GM12878 (cell line): ENCODE measurements at regions not wholly inside any gene's neighbourhood (a gene's known extent, or its start where the extent isn't known, plus 50 kb on each side); places are given as distances from the start of the nearest gene placed in this dataset.

Experiments
- ATAC-seq: fragments of 200-7000 bp; cut with Tn5 transposase; 3 replicates; pipeline ENCODE4 v1.9.1; 2020; ENCODE audit warnings: mild to moderate bottlenecking, moderate library complexity
- BruUV-seq: library from RNA; stranded (reverse); fragments of 400-500 nt; replicated peaks from 2 replicates; lab custom pipeline; 2021; lab: Mats Ljungman, UMichigan
- CTCF ChIA-PET: fragments of 300-600 bp; sonication (Branson Sonifier 250); formaldehyde crosslinking; extraction: SDS; loops from one replicate; lab custom pipeline; 2021; ENCODE audit warnings: inconsistent platforms; lab: Yijun Ruan, JAX
- POLR2A ChIA-PET: fragments of 350-600 bp; formaldehyde crosslinking; extraction: SDS; loops from one replicate; lab custom pipeline; 2021; ENCODE audit warnings: inconsistent platforms; lab: Charles Lee
- RAD21 ChIA-PET: fragments of 300-600 bp; sonication (Branson Sonifier 250); formaldehyde crosslinking; loops from one replicate; lab custom pipeline; 2023; ENCODE audit warnings: antibody characterized with exemption; ENCODE audit not compliant: unreplicated experiment; lab: Charles Lee
- SMC1A ChIA-PET: fragments of 300-600 bp; sonication (Branson Sonifier 250); formaldehyde crosslinking; loops from one replicate; lab custom pipeline; 2023; ENCODE audit not compliant: unreplicated experiment, uncharacterized antibody; lab: Charles Lee
- DNase-seq: peaks from one replicate; pipeline ENCODE4 v3.0.0-alpha.2; 2011; ENCODE audit warnings: low read depth, low spot score
- FAIRE-seq: peaks from 3 replicates; lab custom pipeline; 2011; peaks lifted over from hg19 to GRCh38; lab: Jason Lieb, UNC
- H2AFZ ChIP-seq: 2 replicates; pipeline ENCODE4 v1.6.0; 2011; ENCODE audit warnings: low read depth, low read length, control low read depth; ENCODE audit not compliant: control insufficient read depth
- H3K27ac ChIP-seq: 2 replicates; pipeline ENCODE4 v1.5.1; 2011; ENCODE audit warnings: control low read depth; ENCODE audit not compliant: control insufficient read depth, insufficient read depth
- H3K27me3 ChIP-seq, 2 experiments: replicated peaks in 1 of 2; 2 replicates each; pipeline versions ENCODE4 v1.6.0 to v1.6.1; 2011; ENCODE audit warnings: low read length in 1 of 2; ENCODE audit not compliant: control insufficient read depth in 2 of 2, insufficient read depth in 2 of 2
- H3K36me3 ChIP-seq, 2 experiments: 2 replicates each; pipeline ENCODE4 v1.5.1; 2011; ENCODE audit warnings: low read length in 1 of 2; ENCODE audit not compliant: control insufficient read depth in 2 of 2, insufficient read depth in 2 of 2
- H3K4me1 ChIP-seq: 2 replicates; pipeline ENCODE4 v1.6.1; 2011; ENCODE audit warnings: mild to moderate bottlenecking, low read length, moderate library complexity, mixed read lengths; ENCODE audit not compliant: control insufficient read depth, insufficient read depth
- H3K4me2 ChIP-seq: 2 replicates; pipeline ENCODE4 v1.6.0; 2011; ENCODE audit warnings: control low read depth; ENCODE audit not compliant: control insufficient read depth, insufficient read depth
- H3K4me3 ChIP-seq: fragments of 200-600 bp; sonication (generic); 2 replicates; pipeline ENCODE4 v1.5.1; 2016
- H3K79me2 ChIP-seq: 2 replicates; pipeline ENCODE4 v1.6.0; 2011; ENCODE audit warnings: low read length; ENCODE audit not compliant: control insufficient read depth, insufficient read depth
- H3K9ac ChIP-seq: 2 replicates; pipeline ENCODE4 v1.8.0; 2011; ENCODE audit warnings: low read length, control low read depth, mixed read lengths; ENCODE audit not compliant: control insufficient read depth, insufficient read depth
- H3K9me3 ChIP-seq: replicated peaks from 3 replicates; pipeline ENCODE4 v1.5.1; 2011; ENCODE audit warnings: mild to moderate bottlenecking, low read length; ENCODE audit not compliant: control insufficient read depth, insufficient read depth
- H4K20me1 ChIP-seq: 2 replicates; pipeline ENCODE4 v1.6.0; 2011; ENCODE audit not compliant: control insufficient read depth, insufficient read depth
- ATF2 ChIP-seq: IDR thresholded peaks from 2 replicates; pipeline ENCODE4 v1.6.1; 2012; ENCODE audit warnings: low read length, inconsistent platforms
- BCL11A ChIP-seq: IDR thresholded peaks from 2 replicates; pipeline ENCODE4 v1.6.1; 2011; ENCODE audit warnings: low read depth, low read length
- BHLHE40 ChIP-seq, 2 experiments: fragments of 450-650 bp in 1 of 2; IDR thresholded peaks; 2 replicates each; pipeline ENCODE4 v1.6.1; 2011 to 2017; ENCODE audit warnings: low read depth in 2 of 2, borderline replicate concordance in 1 of 2, improper control_type of control experiment in 1 of 2, low read length in 1 of 2, mild to moderate bottlenecking in 1 of 2
- CBX3 ChIP-seq: fragments of 200-600 bp; sonication (generic); IDR thresholded peaks from 2 replicates; pipeline ENCODE4 v1.6.1; 2016; ENCODE audit warnings: low read depth, borderline replicate concordance
- CBX5 ChIP-seq: sonication (generic); IDR thresholded peaks from 2 replicates; pipeline ENCODE4 v1.6.1; 2016; ENCODE audit warnings: low read depth, moderate library complexity, mild to moderate bottlenecking, inconsistent platforms
- E4F1 ChIP-seq: fragments of 450-650 bp; IDR thresholded peaks from 2 replicates; pipeline ENCODE4 v1.6.1; 2018; ENCODE audit warnings: borderline replicate concordance, mild to moderate bottlenecking; ENCODE audit not compliant: partially characterized antibody
- EED ChIP-seq: sonication (generic); IDR thresholded peaks from 2 replicates; pipeline ENCODE4 v1.6.1; 2016; ENCODE audit warnings: antibody characterized with exemption, low read depth
- EZH2 ChIP-seq: IDR thresholded peaks from 2 replicates; pipeline ENCODE4 v1.6.1; 2012; ENCODE audit warnings: low read depth, mild to moderate bottlenecking, control low read depth, inconsistent platforms, low read length, borderline replicate concordance; ENCODE audit not compliant: control insufficient read depth
- HCFC1 ChIP-seq: fragments of 150-350 bp; IDR thresholded peaks from 2 replicates; pipeline ENCODE4 v1.6.1; 2014; ENCODE audit warnings: low read length
- NFIC ChIP-seq: IDR thresholded peaks from 2 replicates; pipeline ENCODE4 v1.6.1; 2012; ENCODE audit warnings: low read depth, mild to moderate bottlenecking, inconsistent platforms, low read length, moderate library complexity
- POLR2AphosphoS5 ChIP-seq: IDR thresholded peaks from 2 replicates; pipeline ENCODE4 v1.6.1; 2011; ENCODE audit warnings: mild to moderate bottlenecking, low read length, inconsistent platforms
- RELB ChIP-seq: fragments of 450-650 bp; IDR thresholded peaks from 2 replicates; pipeline ENCODE4 v1.6.1; 2017; ENCODE audit warnings: low read depth, mild to moderate bottlenecking, moderate library complexity
- TCF12 ChIP-seq: IDR thresholded peaks from 2 replicates; pipeline ENCODE4 v1.6.1; 2011; ENCODE audit warnings: low read depth, mild to moderate bottlenecking, low read length
- TCF7 ChIP-seq: IDR thresholded peaks from 2 replicates; pipeline ENCODE4 v1.6.1; 2014; ENCODE audit warnings: antibody characterized with exemption, borderline replicate concordance
- USF1 ChIP-seq: IDR thresholded peaks from 2 replicates; pipeline ENCODE4 v1.6.1; 2011; ENCODE audit warnings: borderline replicate concordance, low read depth, mild to moderate bottlenecking, moderate library complexity, mixed read lengths, low read length; ENCODE audit not compliant: insufficient read depth; ENCODE audit errors: extremely low read length
- ZNF622 ChIP-seq: fragments of 450-650 bp; IDR thresholded peaks from 2 replicates; pipeline ENCODE4 v1.6.1; 2017; ENCODE audit warnings: mild to moderate bottlenecking, inconsistent platforms
- WGBS: methylation state at CpG from one replicate; pipeline ENCODE4 v1.1.6; 2016; ENCODE audit warnings: low lambda C conversion rate; ENCODE audit not compliant: insufficient replicate concordance, insufficient coverage; ENCODE audit errors: missing lambda C conversion rate; 5-methylcytosine and 5-hydroxymethylcytosine counted together
- in situ Hi-C: fragments of 300-500 bp; cut with MboI; formaldehyde crosslinking; loops from 9 replicates; pipeline ENCODE4 v1.14.3; 2018; ENCODE audit warnings: mixed read lengths
- intact Hi-C: fragments of 100-400 bp; cut with micrococcal nuclease; formaldehyde crosslinking; loops from one replicate; pipeline ENCODE4 v1.14.2; 2022; ENCODE audit not compliant: unreplicated experiment

- Histone ChIP-seq H3K4me2 (no peak overlapping the region), H2AFZ (no peak overlapping the region), H3K9me3 (no peaks in the 10 kb centered on the region), H3K27ac (no peak overlapping the region), H3K4me3 (no peak overlapping the region), H4K20me1 (no peaks in the 10 kb centered on the region), H3K27me3 (no peaks in the 10 kb centered on the region), H3K79me2 (no peaks in the 10 kb centered on the region), H3K36me3 (no peaks in the 10 kb centered on the region), H3K9ac (no peak overlapping the region)
- no peak for FAIRE-seq
- ChIA-PET CTCF (interaction anchor here (0.9 kb wide), 1 partner anchor 13 kb away, joined by 3 read pairs; no protein-coding TSS in a partner anchor), RAD21 (no interaction called here)
- 40% methylated on average over 2 of the region's 2 CpGs for WGBS
- intact Hi-C loops (no loop called here), in situ Hi-C loops (no loop called here)
- no peak for DNase-seq
- BruUV-seq, result no TSS peak
- no peak for TF ChIP-seq RELB
- no peak for TF ChIP-seq USF1
- no peak for TF ChIP-seq HCFC1
- no peak for TF ChIP-seq CBX3
- no peak for TF ChIP-seq TCF12
- no peak for TF ChIP-seq EZH2
- TF ChIP-seq ZNF622, result no peak
- TF ChIP-seq ATF2, result no peak
- no peak for TF ChIP-seq BHLHE40 (IDR thresholded peaks at IDR 0.05; ENCODE audit: borderline replicate concordance in 1 of 2, low read depth in 2 of 2, low read length in 1 of 2)
- no peak for TF ChIP-seq POLR2AphosphoS5
- no peak for TF ChIP-seq TCF7
- no peak for TF ChIP-seq EED
- TF ChIP-seq NFIC, result no peak
- TF ChIP-seq E4F1, result no peak
- no peak for TF ChIP-seq BCL11A
- no peak for TF ChIP-seq CBX5
- TF ChIP-seq, all 136 proteins: peak for 0
- SMC1A ChIA-PET, result no interaction called here
- POLR2A ChIA-PET, result no interaction called here
- ATAC-seq, result no peak
- H3K4me1 ChIP-seq, result no peaks in the 10 kb centered on the region
Observed at GRCh38 chr5:101966476-101966875, 329.6 kb downstream of the SLCO4C1 start.
